ENCODE measurements at regions not wholly inside any gene's neighbourhood (a gene's known extent, or its start where the extent isn't known, plus 50 kb on each side); places are given as distances from the start of the nearest gene placed in this dataset.

- Histone ChIP-seq H3K9me2 (replicated peaks; ENCODE audit: insufficient read depth, low read length) (no peaks in the 10 kb centered on the region), H4K20me1 (ENCODE audit: low read depth, low read length) (no peaks in the 10 kb centered on the region), H3K27ac (ENCODE audit: low read depth, low read length) (no peak overlapping the region), H3K9me3 (ENCODE audit: insufficient read depth, low read length) (no peaks in the 10 kb centered on the region), H2AFZ (ENCODE audit: low read depth, low read length, severe bottlenecking) (no peak overlapping the region), H3K9ac (ENCODE audit: low read length) (no peak overlapping the region), H3K4me2 (ENCODE audit: low read depth, low read length, poor library complexity, severe bottlenecking) (no peak overlapping the region), H3K36me3 (ENCODE audit: low read length) (no peaks in the 10 kb centered on the region), H3K4me3 (ENCODE audit: insufficient read depth, low read length, poor library complexity, severe bottlenecking) (no peak overlapping the region), H3K27me3 (ENCODE audit: low read length) (no peaks in the 10 kb centered on the region), H3K79me2 (ENCODE audit: insufficient read depth, low read length) (no peaks in the 10 kb centered on the region), H3F3A (ENCODE audit: insufficient read depth) (no peaks in the 10 kb centered on the region)
- TF ChIP-seq EZH2phosphoT487 (conservative IDR thresholded peaks at IDR 0.05; ENCODE audit: low read length) = no peak
- TF ChIP-seq, protein P1, sequence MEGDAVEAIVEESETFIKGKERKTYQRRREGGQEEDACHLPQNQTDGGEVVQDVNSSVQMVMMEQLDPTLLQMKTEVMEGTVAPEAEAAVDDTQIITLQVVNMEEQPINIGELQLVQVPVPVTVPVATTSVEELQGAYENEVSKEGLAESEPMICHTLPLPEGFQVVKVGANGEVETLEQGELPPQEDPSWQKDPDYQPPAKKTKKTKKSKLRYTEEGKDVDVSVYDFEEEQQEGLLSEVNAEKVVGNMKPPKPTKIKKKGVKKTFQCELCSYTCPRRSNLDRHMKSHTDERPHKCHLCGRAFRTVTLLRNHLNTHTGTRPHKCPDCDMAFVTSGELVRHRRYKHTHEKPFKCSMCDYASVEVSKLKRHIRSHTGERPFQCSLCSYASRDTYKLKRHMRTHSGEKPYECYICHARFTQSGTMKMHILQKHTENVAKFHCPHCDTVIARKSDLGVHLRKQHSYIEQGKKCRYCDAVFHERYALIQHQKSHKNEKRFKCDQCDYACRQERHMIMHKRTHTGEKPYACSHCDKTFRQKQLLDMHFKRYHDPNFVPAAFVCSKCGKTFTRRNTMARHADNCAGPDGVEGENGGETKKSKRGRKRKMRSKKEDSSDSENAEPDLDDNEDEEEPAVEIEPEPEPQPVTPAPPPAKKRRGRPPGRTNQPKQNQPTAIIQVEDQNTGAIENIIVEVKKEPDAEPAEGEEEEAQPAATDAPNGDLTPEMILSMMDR (IDR thresholded peaks at IDR 0.05; ENCODE audit: insufficient read depth, low read length, poor library complexity, severe bottlenecking) = no peak
These were observed 346.9 kb upstream of the TLE4 start for GRCh38 chr9:79224672-79225433.

DNA sequence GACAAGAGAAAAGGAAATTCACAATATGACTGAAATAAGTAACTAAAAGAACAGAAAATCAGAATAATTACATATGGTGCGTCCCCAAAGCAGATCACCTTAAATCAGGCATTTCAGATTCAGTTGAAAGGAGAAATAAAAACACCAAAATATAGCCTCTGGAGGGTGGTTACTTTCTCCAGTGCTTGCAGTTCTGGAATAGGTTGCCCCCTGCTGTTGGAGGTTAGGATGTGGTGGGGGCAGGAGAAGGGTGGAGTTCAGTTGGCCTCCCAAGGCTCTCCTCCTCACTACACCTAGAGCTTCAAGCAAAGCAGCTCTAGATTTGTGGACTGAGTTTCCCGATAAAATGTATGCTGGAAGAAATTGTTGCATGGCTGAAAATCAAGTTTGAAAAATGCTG, 338.2 kb upstream of the TLE4 start:
- TF ChIP-seq EZH2phosphoT487 (conservative IDR thresholded peaks at IDR 0.05; ENCODE audit: low read length) = no peak
- TF ChIP-seq, protein P1 (IDR thresholded peaks at IDR 0.05; ENCODE audit: insufficient read depth, low read length, poor library complexity, severe bottlenecking) = no peak
- H3K4me3 ChIP-seq (ENCODE audit: insufficient read depth, low read length, poor library complexity, severe bottlenecking) = no peak overlapping the region

GRCh38 chr9:79236466-79236865, 335.3 kb upstream of the TLE4 start:
- no peaks in the 10 kb centered on the region for H3F3A ChIP-seq (ENCODE audit: insufficient read depth)
- no peak for TF ChIP-seq EZH2phosphoT487 (conservative IDR thresholded peaks at IDR 0.05; ENCODE audit: low read length)
- TF ChIP-seq, protein P1 (IDR thresholded peaks at IDR 0.05; ENCODE audit: insufficient read depth, low read length, poor library complexity, severe bottlenecking) = no peak
- no peak overlapping the region for H2AFZ ChIP-seq (ENCODE audit: low read depth, low read length, severe bottlenecking)
- H3K79me2 ChIP-seq (ENCODE audit: insufficient read depth, low read length) = no peaks in the 10 kb centered on the region
- H3K4me3 ChIP-seq (ENCODE audit: insufficient read depth, low read length, poor library complexity, severe bottlenecking) = no peak overlapping the region
- H4K20me1 ChIP-seq (ENCODE audit: low read depth, low read length) = no peaks in the 10 kb centered on the region
- no peak overlapping the region for H3K4me2 ChIP-seq (ENCODE audit: low read depth, low read length, poor library complexity, severe bottlenecking)
- H3K27ac ChIP-seq (ENCODE audit: low read depth, low read length) = no peak overlapping the region
- no peaks in the 10 kb centered on the region for H3K9me3 ChIP-seq (ENCODE audit: insufficient read depth, low read length)
- no peaks in the 10 kb centered on the region for H3K27me3 ChIP-seq (ENCODE audit: low read length)
- H3K36me3 ChIP-seq (ENCODE audit: low read length) = no peaks in the 10 kb centered on the region
- no peaks in the 10 kb centered on the region for H3K9me2 ChIP-seq (replicated peaks; ENCODE audit: insufficient read depth, low read length)
- no peak overlapping the region for H3K9ac ChIP-seq (ENCODE audit: low read length)

More for the DNA sequence above, 338.2 kb upstream of the TLE4 start:
- no peak overlapping the region for H3K4me2 ChIP-seq (ENCODE audit: low read depth, low read length, poor library complexity, severe bottlenecking)
- no peaks in the 10 kb centered on the region for H3K27me3 ChIP-seq (ENCODE audit: low read length)
- H3K27ac ChIP-seq (ENCODE audit: low read depth, low read length) = no peak overlapping the region
- no peaks in the 10 kb centered on the region for H3F3A ChIP-seq (ENCODE audit: insufficient read depth)
- no peak overlapping the region for H2AFZ ChIP-seq (ENCODE audit: low read depth, low read length, severe bottlenecking)
- H3K79me2 ChIP-seq (ENCODE audit: insufficient read depth, low read length) = no peaks in the 10 kb centered on the region
- no peaks in the 10 kb centered on the region for H4K20me1 ChIP-seq (ENCODE audit: low read depth, low read length)
- H3K9me2 ChIP-seq (replicated peaks; ENCODE audit: insufficient read depth, low read length) = no peaks in the 10 kb centered on the region
- no peaks in the 10 kb centered on the region for H3K36me3 ChIP-seq (ENCODE audit: low read length)
- H3K9me3 ChIP-seq (ENCODE audit: insufficient read depth, low read length) = no peaks in the 10 kb centered on the region
- no peak overlapping the region for H3K9ac ChIP-seq (ENCODE audit: low read length)
